ENCODE measurements at regions not wholly inside any gene's neighbourhood (a gene's known extent, or its start where the extent isn't known, plus 50 kb on each side); places are given as distances from the start of the nearest gene placed in this dataset.

- Mint-ChIP-seq H3K27me3 (ENCODE audit: low read depth) (no peaks in the 10 kb centered on the region), H3K9me3 (peaks cover 0 to 12% of the 10 kb centered on the region in 2 experiments; a peak in 3 of 5 replicates), H3K4me1 (no peaks in the 10 kb centered on the region), H3K27ac (no peak overlapping the region), H3K36me3 (ENCODE audit: insufficient read depth in 1 of 3, low read depth in 3 of 3) (peaks cover 0 to 5% (median 0%) of the 10 kb centered on the region in 3 experiments; a peak in 4 of 7 replicates), H3K4me3 (no peak overlapping the region)
- Histone ChIP-seq H2AFZ (ENCODE audit: low read length) (no peak overlapping the region), H3K9me3 (ENCODE audit: control insufficient read depth, low read depth, low read length) (no peaks in the 10 kb centered on the region), H3K23me2 (ENCODE audit: insufficient read length, low read depth, low read length, poor library complexity, severe bottlenecking) (no peaks in the 10 kb centered on the region), H3T11ph (ENCODE audit: low read length) (no peak overlapping the region), H3K9ac (ENCODE audit: extremely low read depth, insufficient read length, low read length) (no peak overlapping the region), H3K4ac (ENCODE audit: low read depth, low read length) (no peak overlapping the region), H3K4me1 (ENCODE audit: insufficient read depth, low read length) (no peaks in the 10 kb centered on the region), H2BK20ac (ENCODE audit: low read depth, low read length, poor library complexity, severe bottlenecking) (no peak overlapping the region), H4K91ac (ENCODE audit: insufficient read length, low read depth, low read length) (no peak overlapping the region), H2BK12ac (ENCODE audit: insufficient read length, low read depth, low read length) (no peak overlapping the region), H3K4me2 (ENCODE audit: insufficient read depth, insufficient read length, low read length) (no peak overlapping the region), H3K18ac (ENCODE audit: insufficient read length, low read depth, low read length) (no peak overlapping the region), H3K27ac (ENCODE audit: insufficient read length, low read depth, low read length) (no peak overlapping the region), H3K79me1 (ENCODE audit: insufficient read depth, low read depth, low read length, poor library complexity, severe bottlenecking) (no peaks in the 10 kb centered on the region), H3K14ac (ENCODE audit: insufficient read depth, low read length) (no peak overlapping the region), H3K79me2 (ENCODE audit: insufficient read depth, low read length) (no peaks in the 10 kb centered on the region), H4K5ac (ENCODE audit: insufficient read length, low read depth, low read length) (no peak overlapping the region), H2AK5ac (ENCODE audit: insufficient read length, low read length) (no peak overlapping the region), H2BK5ac (ENCODE audit: insufficient read length, low read length) (no peak overlapping the region), H2BK120ac (ENCODE audit: low read depth, low read length, poor library complexity, severe bottlenecking) (no peak overlapping the region), H4K20me1 (ENCODE audit: control insufficient read depth, insufficient read depth, insufficient read length) (no peaks in the 10 kb centered on the region), H3K23ac (ENCODE audit: insufficient read length, low read depth, low read length) (no peak overlapping the region), H2BK15ac (ENCODE audit: low read depth, low read length) (no peak overlapping the region), H4K8ac (replicated peaks; ENCODE audit: insufficient read length, low read depth, low read length) (no peak overlapping the region), H3K56ac (ENCODE audit: insufficient read length, low read depth, low read length) (no peak overlapping the region), H3K27me3 (ENCODE audit: insufficient read depth, low read length) (no peaks in the 10 kb centered on the region)
- TF ChIP-seq CTCF (conservative IDR thresholded peaks at IDR 0.05): no peak
- DNase-seq: no peak
- WGBS (ENCODE audit: extremely low coverage, insufficient read length, low lambda C conversion rate): no CpG with 5 or more reads among the region's 1 CpG
Observed at GRCh38 chr5:29061381-29061780, 2023.0 kb upstream of the CDH9 start.

Data from H9 (cell line).